Vagina (tissue), 2 donors: ENCODE measurements at regions not wholly inside any gene's neighbourhood (a gene's known extent, or its start where the extent isn't known, plus 50 kb on each side); places are given as distances from the start of the nearest gene placed in this dataset.

Experiments
- DNase-seq, 2 donors: peaks; one replicate each; pipeline ENCODE4 v3.0.0-alpha.2; 2017; ENCODE audit errors: extremely low spot score in 2 of 2
- H3K27ac ChIP-seq: fragments of 200-600 bp; sonication (generic); one replicate; pipeline ENCODE4 v1.5.1; 2019
- H3K27me3 ChIP-seq: fragments of 200-600 bp; sonication (generic); one replicate; pipeline ENCODE4 v1.5.1; 2019
- H3K36me3 ChIP-seq, 2 donors: fragments of 200-600 bp; sonication (generic); one replicate each; pipeline ENCODE4 v1.5.1; 2017 to 2019
- H3K4me1 ChIP-seq: fragments of 200-600 bp; sonication (generic); one replicate; pipeline ENCODE4 v1.5.1; 2019
- H3K4me3 ChIP-seq, 2 donors: fragments of 200-600 bp; sonication (generic); 1 replicate in 1 of 2; 2 replicates in 1 of 2; pipeline ENCODE4 v1.5.1; 2016 to 2019
- H3K9me3 ChIP-seq: fragments of 200-600 bp; sonication (generic); one replicate; pipeline ENCODE4 v1.5.1; 2019
- POLR2A ChIP-seq, 2 donors: fragments of 450-650 bp; IDR thresholded peaks; one replicate each; pipeline ENCODE4 v1.6.1; 2017; ENCODE audit warnings: antibody characterized with exemption in 2 of 2, mild to moderate bottlenecking in 2 of 2, moderate library complexity in 2 of 2
- POLR2AphosphoS5 ChIP-seq, 2 donors: sonication (generic); formaldehyde crosslinking; IDR thresholded peaks; one replicate each; pipeline ENCODE4 v1.9.0; 2017; ENCODE audit warnings: antibody characterized with exemption in 2 of 2, mild to moderate bottlenecking in 2 of 2, low read depth in 1 of 2; ENCODE audit not compliant: insufficient read depth in 1 of 2
- intact Hi-C: fragments of 100-400 bp; cut with DNase I; formaldehyde crosslinking; loops from one replicate; pipeline ENCODE4 v1.15.1; 2023
- TF ChIP-seq, protein P1 (sequence below), 3 experiments: fragments of 450-650 bp in 2 of 3; fragments of 200-600 bp in 1 of 3; sonication (generic) in 1 of 3; IDR thresholded peaks; one replicate each; pipeline ENCODE4 v1.5.1; 2017 to 2019; ENCODE audit warnings: antibody characterized with exemption in 3 of 3, mild to moderate bottlenecking in 2 of 3, moderate library complexity in 2 of 3

DNA sequence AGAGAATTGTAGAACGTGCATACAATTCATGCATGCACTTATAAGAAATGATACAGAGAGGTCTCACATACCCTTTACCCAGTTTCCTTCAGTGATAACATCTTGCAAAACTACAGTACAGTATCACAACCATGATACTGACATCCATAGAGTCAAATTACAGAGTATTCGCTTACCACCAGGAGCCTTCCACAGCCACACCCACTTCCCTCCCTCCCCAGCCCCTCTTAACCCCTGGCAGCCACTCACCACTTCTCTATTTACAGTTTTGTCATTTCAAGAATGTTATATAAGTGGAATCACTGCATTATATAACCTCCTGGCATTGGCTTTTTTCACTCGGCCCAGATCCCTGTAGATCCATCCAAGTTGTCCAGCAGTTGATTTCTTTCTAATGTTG is 143.8 kb downstream of the ZNF248 start:
- Histone ChIP-seq H3K4me3 (no peak overlapping the region), H3K9me3 (no peaks in the 10 kb centered on the region), H3K27ac (no peak overlapping the region), H3K4me1 (peaks cover 13% of the 10 kb centered on the region), H3K27me3 (no peaks in the 10 kb centered on the region), H3K36me3 (no peaks in the 10 kb centered on the region)
- DNase-seq: no peak
- intact Hi-C loops: no loop called here
- TF ChIP-seq, protein P1, sequence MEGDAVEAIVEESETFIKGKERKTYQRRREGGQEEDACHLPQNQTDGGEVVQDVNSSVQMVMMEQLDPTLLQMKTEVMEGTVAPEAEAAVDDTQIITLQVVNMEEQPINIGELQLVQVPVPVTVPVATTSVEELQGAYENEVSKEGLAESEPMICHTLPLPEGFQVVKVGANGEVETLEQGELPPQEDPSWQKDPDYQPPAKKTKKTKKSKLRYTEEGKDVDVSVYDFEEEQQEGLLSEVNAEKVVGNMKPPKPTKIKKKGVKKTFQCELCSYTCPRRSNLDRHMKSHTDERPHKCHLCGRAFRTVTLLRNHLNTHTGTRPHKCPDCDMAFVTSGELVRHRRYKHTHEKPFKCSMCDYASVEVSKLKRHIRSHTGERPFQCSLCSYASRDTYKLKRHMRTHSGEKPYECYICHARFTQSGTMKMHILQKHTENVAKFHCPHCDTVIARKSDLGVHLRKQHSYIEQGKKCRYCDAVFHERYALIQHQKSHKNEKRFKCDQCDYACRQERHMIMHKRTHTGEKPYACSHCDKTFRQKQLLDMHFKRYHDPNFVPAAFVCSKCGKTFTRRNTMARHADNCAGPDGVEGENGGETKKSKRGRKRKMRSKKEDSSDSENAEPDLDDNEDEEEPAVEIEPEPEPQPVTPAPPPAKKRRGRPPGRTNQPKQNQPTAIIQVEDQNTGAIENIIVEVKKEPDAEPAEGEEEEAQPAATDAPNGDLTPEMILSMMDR (IDR thresholded peaks at IDR 0.05): no peak
- TF ChIP-seq POLR2AphosphoS5 (IDR thresholded peaks at IDR 0.05; ENCODE audit: insufficient read depth in 1 of 2, low read depth in 1 of 2) (no peak), POLR2A (IDR thresholded peaks at IDR 0.05) (no peak)

GRCh38 chr10:37713132-37713501 is 144.3 kb downstream of the ZNF248 start:
- Histone ChIP-seq H3K4me3 (no peak overlapping the region), H3K27ac (no peak overlapping the region), H3K36me3 (no peaks in the 10 kb centered on the region), H3K27me3 (no peaks in the 10 kb centered on the region), H3K4me1 (peaks cover 13% of the 10 kb centered on the region), H3K9me3 (no peaks in the 10 kb centered on the region)
- no peak for DNase-seq
- TF ChIP-seq POLR2AphosphoS5 (IDR thresholded peaks at IDR 0.05; ENCODE audit: insufficient read depth in 1 of 2, low read depth in 1 of 2): no peak
- no peak for TF ChIP-seq POLR2A (IDR thresholded peaks at IDR 0.05)
- TF ChIP-seq, protein P1 (IDR thresholded peaks at IDR 0.05): no peak
- intact Hi-C loops: no loop called here

DNA sequence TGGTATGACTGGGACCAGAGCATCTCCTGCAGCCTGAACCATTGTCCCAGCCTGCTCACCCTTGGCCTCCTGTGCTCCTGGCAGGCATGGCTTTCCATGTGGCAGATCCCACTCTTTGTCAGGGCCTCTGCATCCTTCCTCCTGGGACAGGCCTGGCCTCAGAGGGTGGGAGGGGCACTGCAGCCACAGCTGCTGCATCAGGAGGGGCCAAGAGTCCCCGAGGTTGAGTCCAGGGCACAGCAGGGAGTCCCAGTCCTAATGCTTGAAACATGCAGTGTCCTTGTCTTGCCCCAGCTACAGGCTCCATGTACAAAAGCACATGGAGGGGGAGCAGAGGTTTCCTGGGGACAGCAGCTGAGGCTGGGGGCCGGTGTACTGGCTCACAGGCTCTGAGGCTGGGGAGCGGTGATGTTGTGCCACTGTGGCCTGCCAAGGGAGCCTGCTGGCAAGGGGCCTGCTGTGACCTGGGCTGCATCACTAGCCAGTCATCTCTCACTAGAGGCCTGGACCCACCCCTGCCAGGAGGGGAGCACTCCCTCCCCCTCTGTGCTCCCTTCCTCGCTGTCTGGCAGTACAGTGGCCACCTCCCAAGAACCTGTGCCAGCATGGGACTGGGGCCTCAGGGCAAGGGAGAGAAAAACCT is 144.8 kb downstream of the ZNF248 start:
- Histone ChIP-seq H3K27ac (no peak overlapping the region), H3K9me3 (no peaks in the 10 kb centered on the region), H3K27me3 (no peaks in the 10 kb centered on the region), H3K36me3 (no peaks in the 10 kb centered on the region), H3K4me3 (no peak overlapping the region), H3K4me1 (peaks cover 13% of the 10 kb centered on the region)
- DNase-seq: no peak
- intact Hi-C loops: no loop called here
- TF ChIP-seq POLR2AphosphoS5 (IDR thresholded peaks at IDR 0.05; ENCODE audit: insufficient read depth in 1 of 2, low read depth in 1 of 2) (no peak), POLR2A (IDR thresholded peaks at IDR 0.05) (no peak)
- TF ChIP-seq, protein P1 (IDR thresholded peaks at IDR 0.05): no peak

- Histone ChIP-seq H3K36me3 (no peaks in the 10 kb centered on the region), H3K4me1 (peaks cover 13% of the 10 kb centered on the region), H3K9me3 (no peaks in the 10 kb centered on the region), H3K27ac (no peak overlapping the region), H3K27me3 (no peaks in the 10 kb centered on the region), H3K4me3 (no peak overlapping the region)
- intact Hi-C loops: no loop called here
- TF ChIP-seq POLR2AphosphoS5 (IDR thresholded peaks at IDR 0.05; ENCODE audit: insufficient read depth in 1 of 2, low read depth in 1 of 2): no peak
- TF ChIP-seq, protein P1 (IDR thresholded peaks at IDR 0.05): no peak
- TF ChIP-seq POLR2A (IDR thresholded peaks at IDR 0.05): no peak
- no peak for DNase-seq
These were observed 145.6 kb downstream of the ZNF248 start for GRCh38 chr10:37711617-37712488.
